Endometrial microvascular endothelial cells (primary cell): ENCODE measurements at regions not wholly inside any gene's neighbourhood (a gene's known extent, or its start where the extent isn't known, plus 50 kb on each side); places are given as distances from the start of the nearest gene placed in this dataset.
"Not testable (repeated sequence)": the region's sequence is repeated elsewhere in the genome, so short reads cannot be mapped to it uniquely, and the experiment has no call there.

ENCODE experiments used
- in situ Hi-C: cut with HindIII; loops from 2 replicates; pipeline ENCODE4 v1.10.0; 2017; ENCODE audit warnings: low sequenced_read_pairs, low pct_unique_long_range_greater_than_20kb; ENCODE audit errors: inconsistent ontology term

DNA sequence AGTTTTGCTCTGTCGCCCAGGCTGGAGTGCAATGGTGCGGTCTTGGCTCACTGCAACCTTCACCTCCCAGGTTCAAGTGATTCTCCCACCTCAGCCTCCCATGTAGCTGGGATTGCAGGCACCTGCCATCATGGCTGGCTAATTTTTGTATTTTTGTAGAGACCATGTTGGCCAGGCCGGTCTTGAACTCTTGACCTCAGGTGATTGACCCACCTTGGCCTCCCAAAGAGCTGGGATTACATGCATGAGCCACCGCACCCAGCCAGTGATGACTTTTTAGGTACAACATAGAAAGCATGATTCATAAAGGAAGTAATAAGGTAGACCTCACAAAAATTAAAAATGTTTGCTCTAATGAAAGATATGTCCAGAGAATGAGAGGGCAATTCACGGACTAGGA, 1119.1 kb downstream of the SUCLG1 start:
- in situ Hi-C loops: not testable (repeated sequence)

DNA sequence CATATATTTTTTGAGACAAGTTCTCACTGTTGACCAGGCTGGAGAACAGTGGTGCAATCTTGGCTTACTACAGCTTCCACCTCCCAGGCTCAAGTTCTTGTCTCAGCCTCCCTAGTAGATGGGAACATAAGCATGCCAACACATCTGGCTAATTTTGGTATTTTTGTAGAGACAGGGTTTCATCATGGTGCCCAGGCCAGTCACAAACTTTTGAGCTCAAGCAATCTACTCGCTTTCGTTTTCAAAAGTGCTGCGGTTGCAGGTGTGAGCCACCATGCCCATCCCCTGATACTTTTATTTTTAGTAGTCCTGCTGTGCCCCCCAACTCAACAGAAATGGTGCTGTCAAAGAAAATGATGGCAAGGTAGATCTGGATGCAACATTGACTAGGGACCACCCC, 1127.3 kb downstream of the SUCLG1 start:
- in situ Hi-C loops: no loop called here

DNA sequence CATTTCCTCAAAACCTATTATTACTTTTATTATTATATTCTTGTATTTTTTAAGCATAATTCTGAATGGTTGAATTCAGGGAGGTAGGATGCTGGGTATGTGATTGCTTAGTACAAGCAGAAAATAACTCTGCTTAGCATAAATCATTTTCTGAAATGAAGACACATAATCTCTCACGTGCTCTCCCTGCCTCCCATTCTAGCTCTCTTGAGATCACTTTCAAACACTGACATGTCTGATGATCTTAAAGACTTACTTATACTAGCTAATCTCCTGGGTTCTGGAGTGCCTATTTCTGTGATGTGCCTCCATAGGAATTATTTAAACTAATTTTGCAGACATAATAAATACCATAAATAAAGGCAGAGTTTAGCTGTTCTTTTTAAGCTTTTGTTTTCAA, 1136.0 kb downstream of the SUCLG1 start:
- in situ Hi-C loops: no loop called here

GRCh38 chr2:83320053-83320452, 1139.0 kb downstream of the SUCLG1 start:
- in situ Hi-C loops: no loop called here

- in situ Hi-C loops: no loop called here
These were observed 1153.2 kb downstream of the SUCLG1 start for GRCh38 chr2:83305758-83306378.

GRCh38 chr2:83291083-83291482, 1168.0 kb downstream of the SUCLG1 start:
- in situ Hi-C loops: no loop called here

- in situ Hi-C loops: no loop called here
These were observed 1176.2 kb downstream of the SUCLG1 start for GRCh38 chr2:83282841-83283240.

GRCh38 chr2:83282043-83282795, 1176.9 kb downstream of the SUCLG1 start:
- in situ Hi-C loops: no loop called here

- in situ Hi-C loops: no loop called here
These were observed 1178.7 kb downstream of the SUCLG1 start for GRCh38 chr2:83280391-83280790.

DNA sequence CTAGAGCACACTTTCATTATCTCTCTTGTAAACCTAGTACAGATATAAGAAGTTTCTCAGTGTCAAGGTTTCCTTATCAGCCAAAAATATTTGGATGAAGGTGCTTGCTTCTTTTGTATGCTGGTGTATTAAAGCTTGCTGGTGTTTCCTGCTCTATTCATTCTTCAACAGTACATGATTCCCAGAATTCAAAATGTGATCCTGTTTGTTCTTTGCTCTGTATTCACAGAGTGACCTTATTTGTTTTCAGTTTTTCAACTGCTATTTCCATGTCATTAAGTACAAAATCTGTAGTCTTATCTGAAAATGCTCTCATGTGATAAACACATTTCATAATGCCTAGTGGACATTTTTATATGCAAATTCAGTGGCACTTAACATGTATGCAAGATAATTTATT, 1185.8 kb downstream of the SUCLG1 start:
- in situ Hi-C loops: no loop called here

DNA sequence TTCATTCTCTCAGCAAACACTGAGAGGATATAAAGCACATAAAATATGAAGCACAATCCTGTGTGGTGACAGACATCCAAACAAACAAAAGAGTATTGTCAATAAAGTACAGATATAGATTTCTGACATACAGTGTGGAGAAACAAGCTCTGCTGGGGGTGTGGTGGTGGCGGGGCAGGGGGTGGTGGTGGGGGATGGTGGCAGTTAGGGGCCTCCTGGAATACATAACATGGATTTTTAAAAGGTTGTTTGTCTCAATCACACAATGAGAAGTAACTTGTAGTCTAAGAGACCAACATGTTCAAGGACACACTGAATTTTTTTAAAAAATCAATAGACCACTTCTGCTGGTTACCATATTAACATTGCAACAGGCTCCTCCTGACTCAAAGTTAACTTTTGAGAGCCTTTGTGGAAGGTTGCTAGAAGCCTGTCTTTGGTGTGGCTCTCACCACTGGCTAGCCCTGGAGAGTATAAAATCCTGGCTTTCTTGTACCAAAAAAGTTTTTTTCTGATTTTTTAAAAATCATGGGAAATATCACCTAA, 1197.4 kb downstream of the SUCLG1 start:
- in situ Hi-C loops: no loop called here

DNA sequence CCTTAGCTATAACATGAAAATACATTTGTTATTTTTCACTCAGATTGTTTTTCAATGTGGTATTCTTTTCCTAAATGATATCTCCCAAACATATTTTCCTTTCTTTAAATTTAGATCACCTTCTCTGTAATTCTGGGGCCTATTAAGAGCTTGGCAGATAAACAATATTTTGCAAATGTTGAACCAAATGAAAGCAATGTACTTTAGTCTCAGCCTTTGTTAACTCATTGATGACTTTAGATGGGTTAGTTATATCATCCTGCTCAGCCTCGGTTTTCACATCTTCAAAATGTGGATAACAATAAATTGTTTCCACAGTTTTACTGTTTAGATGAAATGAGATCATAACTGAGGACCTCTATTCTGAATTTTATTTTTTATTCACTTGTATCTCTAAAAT, 1205.2 kb downstream of the SUCLG1 start:
- in situ Hi-C loops: no loop called here

DNA sequence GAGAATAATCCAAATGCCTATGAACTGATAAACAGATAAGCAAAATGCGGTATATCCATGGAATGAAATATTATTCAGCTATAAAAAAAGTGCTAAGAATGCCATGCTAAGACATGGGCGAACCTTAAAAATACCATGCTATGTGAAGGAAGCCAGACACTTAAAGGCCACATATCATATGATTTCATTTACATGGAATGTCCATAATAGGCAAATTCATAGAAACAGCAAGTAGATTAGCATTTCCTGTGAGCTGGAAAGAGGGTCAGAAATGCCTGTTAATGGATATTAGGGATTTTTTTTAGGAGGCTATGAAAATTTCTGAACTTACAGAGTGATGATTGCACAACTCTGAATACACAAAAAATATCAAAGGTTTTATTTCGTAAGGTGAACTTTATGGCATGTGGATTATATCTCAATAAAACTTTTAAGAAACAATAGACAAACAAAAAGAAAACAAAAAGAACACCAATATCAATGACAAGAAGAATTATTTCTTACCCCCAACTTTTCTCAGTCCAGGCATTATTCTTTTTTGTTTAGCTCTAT, 1207.7 kb downstream of the SUCLG1 start:
- in situ Hi-C loops: no loop called here

DNA sequence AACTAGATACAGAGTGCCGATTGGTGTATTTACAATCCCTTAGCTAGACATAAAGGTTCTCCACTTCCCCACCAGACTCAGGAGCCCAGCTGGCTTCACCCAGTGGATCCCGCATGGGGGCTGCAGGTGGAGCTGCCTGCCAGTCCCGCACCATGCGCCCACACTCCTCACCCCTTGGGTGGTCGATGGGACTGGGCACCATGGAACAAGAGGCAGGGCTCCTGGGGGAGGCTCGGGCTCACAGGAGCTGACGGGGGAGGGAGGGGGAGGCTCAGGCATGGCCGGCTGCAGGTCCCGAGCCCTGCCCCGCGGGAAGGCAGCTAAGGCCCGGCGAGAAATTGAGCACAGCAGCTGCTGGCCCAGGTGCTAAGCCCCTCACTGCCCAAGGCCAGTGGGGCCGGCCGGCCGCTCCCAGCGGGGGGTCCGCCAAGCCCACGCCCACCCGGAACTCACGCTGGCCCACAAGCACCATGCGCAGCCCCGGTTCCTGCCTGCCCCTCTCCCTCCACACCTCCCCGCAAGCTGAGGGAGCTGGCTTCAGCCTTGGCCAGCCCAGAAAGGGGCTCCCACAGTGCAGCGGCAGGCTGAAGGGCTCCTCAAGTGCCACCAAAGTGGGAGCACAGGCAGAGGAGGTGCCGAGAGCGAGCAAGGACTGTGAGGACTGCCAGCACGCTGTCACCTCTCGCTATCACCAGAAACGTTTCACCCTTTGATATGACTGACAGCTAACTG, 1213.1 kb downstream of the SUCLG1 start:
- in situ Hi-C loops: not testable (repeated sequence)

- in situ Hi-C loops: no loop called here
These were observed 1218.5 kb downstream of the SUCLG1 start for GRCh38 chr2:83240611-83241010.

DNA sequence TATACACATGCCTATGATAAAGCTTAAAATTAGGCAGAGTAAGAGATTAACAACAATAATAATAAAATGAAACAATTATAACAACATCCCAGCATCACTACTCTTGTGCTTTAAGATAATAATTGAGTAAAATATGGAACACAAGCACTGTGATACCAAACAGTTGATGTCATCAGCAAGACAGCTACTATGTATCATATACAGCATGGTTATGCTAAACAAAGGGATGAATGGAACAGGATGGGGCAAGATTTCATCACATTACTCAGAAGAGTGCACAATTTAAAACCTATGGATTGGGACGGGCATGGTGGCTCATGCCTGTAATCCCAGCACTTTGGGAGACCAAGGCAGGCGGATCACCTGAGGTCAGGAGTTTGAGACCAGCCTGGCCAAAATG, 1221.0 kb downstream of the SUCLG1 start:
- in situ Hi-C loops: no loop called here

GRCh38 chr2:83234246-83234645, 1224.8 kb downstream of the SUCLG1 start:
- in situ Hi-C loops: no loop called here

GRCh38 chr2:83233781-83234180, 1225.3 kb downstream of the SUCLG1 start:
- in situ Hi-C loops: no loop called here

GRCh38 chr2:83233326-83233725, 1225.8 kb downstream of the SUCLG1 start:
- in situ Hi-C loops: no loop called here

DNA sequence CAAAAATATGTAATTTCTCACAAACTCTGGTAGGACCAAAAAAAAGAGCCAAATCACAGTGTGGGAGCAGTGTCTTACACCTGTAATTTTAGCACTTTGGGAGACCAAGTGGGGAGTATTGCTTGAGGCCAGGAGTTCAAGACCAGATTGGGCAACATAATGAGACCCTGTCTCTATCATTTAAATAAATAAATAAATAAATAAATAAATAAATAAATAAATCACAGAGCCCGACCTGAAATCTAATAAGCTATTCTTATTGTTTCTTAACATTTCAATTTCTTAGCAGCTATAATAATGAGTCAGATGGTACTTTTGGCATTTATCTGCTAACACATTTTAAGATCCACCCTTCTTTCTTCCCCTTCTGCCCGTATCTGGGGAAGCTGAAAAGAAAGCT, 1229.6 kb downstream of the SUCLG1 start:
- in situ Hi-C loops: no loop called here
